Astrocyte (in vitro differentiated cells and primary cell): ENCODE measurements at regions not wholly inside any gene's neighbourhood (a gene's known extent, or its start where the extent isn't known, plus 50 kb on each side); places are given as distances from the start of the nearest gene placed in this dataset.

ENCODE experiments used
- DNase-seq: peaks from one replicate; pipeline ENCODE4 v3.0.0-alpha.2; 2010; ENCODE audit warnings: low read depth
- FAIRE-seq: peaks from 2 replicates; lab custom pipeline; 2011; peaks lifted over from hg19 to GRCh38; lab: Jason Lieb, UNC
- H2AFZ ChIP-seq: 2 replicates; pipeline ENCODE4 v1.6.0; 2012; ENCODE audit warnings: low read depth, low read length, inconsistent platforms
- H3K27ac ChIP-seq: 2 replicates; pipeline ENCODE4 v1.5.1; 2011; ENCODE audit warnings: low read depth, low read length, inconsistent platforms
- H3K27me3 ChIP-seq: 2 replicates; pipeline ENCODE4 v1.6.0; 2011; ENCODE audit warnings: low read length, inconsistent platforms; ENCODE audit not compliant: insufficient read depth
- H3K36me3 ChIP-seq: 2 replicates; pipeline ENCODE4 v1.5.1; 2011; ENCODE audit warnings: low read length, inconsistent platforms; ENCODE audit not compliant: insufficient read depth
- H3K4me1 ChIP-seq: 2 replicates; pipeline ENCODE4 v1.5.1; 2011; ENCODE audit warnings: low read length, inconsistent platforms; ENCODE audit not compliant: insufficient read depth
- H3K4me2 ChIP-seq: 2 replicates; pipeline ENCODE4 v1.6.0; 2012; ENCODE audit warnings: low read length, inconsistent platforms
- H3K4me3 ChIP-seq: 2 replicates; pipeline ENCODE4 v1.5.1; 2011; ENCODE audit warnings: low read depth, mild to moderate bottlenecking, low read length, inconsistent platforms; ENCODE audit not compliant: insufficient read depth
- H3K79me2 ChIP-seq: 2 replicates; pipeline ENCODE4 v1.6.0; 2012; ENCODE audit warnings: mild to moderate bottlenecking, low read length, inconsistent platforms; ENCODE audit not compliant: insufficient read depth
- H3K9ac ChIP-seq: 2 replicates; pipeline ENCODE4 v1.6.0; 2012; ENCODE audit warnings: mild to moderate bottlenecking, low read length, inconsistent platforms
- H3K9me3 ChIP-seq: 2 replicates; pipeline ENCODE4 v1.5.1; 2012; ENCODE audit warnings: low read depth, mild to moderate bottlenecking, low read length, inconsistent platforms; ENCODE audit not compliant: insufficient read depth
- H4K20me1 ChIP-seq: 2 replicates; pipeline ENCODE4 v1.6.0; 2012; ENCODE audit warnings: low read length, inconsistent platforms; ENCODE audit not compliant: insufficient read depth
- H3K27ac Mint-ChIP-seq: one replicate; pipeline ENCODE4 v1.8.0; 2021; ENCODE audit warnings: mild to moderate bottlenecking, mixed read lengths; ENCODE audit not compliant: unreplicated experiment
- H3K27me3 Mint-ChIP-seq: one replicate; pipeline ENCODE4 v1.8.0; 2021; ENCODE audit warnings: low read depth, mixed read lengths; ENCODE audit not compliant: unreplicated experiment
- H3K36me3 Mint-ChIP-seq: one replicate; pipeline ENCODE4 v1.8.0; 2021; ENCODE audit warnings: low read depth, mixed read lengths; ENCODE audit not compliant: unreplicated experiment
- H3K4me1 Mint-ChIP-seq: one replicate; pipeline ENCODE4 v1.8.0; 2021; ENCODE audit warnings: low read depth, mixed read lengths; ENCODE audit not compliant: unreplicated experiment
- H3K4me3 Mint-ChIP-seq: one replicate; pipeline ENCODE4 v1.8.0; 2021; ENCODE audit warnings: mild to moderate bottlenecking, moderate library complexity, mixed read lengths; ENCODE audit not compliant: unreplicated experiment
- H3K9me3 Mint-ChIP-seq: one replicate; pipeline ENCODE4 v1.8.0; 2021; ENCODE audit warnings: mild to moderate bottlenecking, mixed read lengths; ENCODE audit not compliant: unreplicated experiment
- EZH2 ChIP-seq: IDR thresholded peaks from 2 replicates; pipeline ENCODE4 v1.6.1; 2012; ENCODE audit warnings: mild to moderate bottlenecking, low read length, inconsistent platforms; ENCODE audit not compliant: insufficient read depth
- TF ChIP-seq, protein P1 (sequence below): IDR thresholded peaks from 2 replicates; pipeline ENCODE4 v1.5.1; 2011; ENCODE audit warnings: low read depth, mild to moderate bottlenecking, inconsistent platforms, low read length, moderate library complexity; ENCODE audit not compliant: insufficient read depth

DNA sequence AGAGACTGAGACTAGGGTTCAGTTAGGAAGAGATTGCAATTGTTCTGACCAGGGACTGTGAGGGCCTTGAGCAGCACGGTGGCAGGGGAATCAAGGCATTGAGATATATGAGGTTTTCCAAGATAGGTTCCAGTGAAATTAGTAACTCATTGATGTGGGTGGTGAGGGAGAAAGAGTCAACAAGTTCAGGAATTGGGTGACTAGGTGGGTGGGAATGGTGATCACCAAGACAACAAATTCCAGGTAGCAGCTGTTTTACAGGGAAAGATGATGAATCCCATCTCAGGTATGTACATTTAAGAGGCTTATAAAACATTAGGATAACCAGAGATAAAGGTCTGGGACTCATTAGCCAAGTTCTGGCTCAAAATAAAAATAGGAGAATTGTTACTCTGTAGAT is 251.5 kb upstream of the MGAT5 start:
- H3K36me3 Mint-ChIP-seq, result no peaks in the 10 kb centered on the region
- Histone ChIP-seq H3K27me3 (no peaks in the 10 kb centered on the region), H3K9me3 (no peaks in the 10 kb centered on the region), H3K36me3 (no peaks in the 10 kb centered on the region), H3K4me2 (no peak overlapping the region), H3K27ac (no peak overlapping the region), H3K79me2 (no peaks in the 10 kb centered on the region), H2AFZ (no peak overlapping the region), H3K9ac (no peak overlapping the region), H4K20me1 (no peaks in the 10 kb centered on the region), H3K4me1 (no peaks in the 10 kb centered on the region), H3K4me3 (no peak overlapping the region)
- no peak for FAIRE-seq
- H3K9me3 Mint-ChIP-seq, result no peaks in the 10 kb centered on the region
- peaks cover 6% of the 10 kb centered on the region for H3K4me1 Mint-ChIP-seq
- TF ChIP-seq, protein P1, sequence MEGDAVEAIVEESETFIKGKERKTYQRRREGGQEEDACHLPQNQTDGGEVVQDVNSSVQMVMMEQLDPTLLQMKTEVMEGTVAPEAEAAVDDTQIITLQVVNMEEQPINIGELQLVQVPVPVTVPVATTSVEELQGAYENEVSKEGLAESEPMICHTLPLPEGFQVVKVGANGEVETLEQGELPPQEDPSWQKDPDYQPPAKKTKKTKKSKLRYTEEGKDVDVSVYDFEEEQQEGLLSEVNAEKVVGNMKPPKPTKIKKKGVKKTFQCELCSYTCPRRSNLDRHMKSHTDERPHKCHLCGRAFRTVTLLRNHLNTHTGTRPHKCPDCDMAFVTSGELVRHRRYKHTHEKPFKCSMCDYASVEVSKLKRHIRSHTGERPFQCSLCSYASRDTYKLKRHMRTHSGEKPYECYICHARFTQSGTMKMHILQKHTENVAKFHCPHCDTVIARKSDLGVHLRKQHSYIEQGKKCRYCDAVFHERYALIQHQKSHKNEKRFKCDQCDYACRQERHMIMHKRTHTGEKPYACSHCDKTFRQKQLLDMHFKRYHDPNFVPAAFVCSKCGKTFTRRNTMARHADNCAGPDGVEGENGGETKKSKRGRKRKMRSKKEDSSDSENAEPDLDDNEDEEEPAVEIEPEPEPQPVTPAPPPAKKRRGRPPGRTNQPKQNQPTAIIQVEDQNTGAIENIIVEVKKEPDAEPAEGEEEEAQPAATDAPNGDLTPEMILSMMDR, result no peak
- TF ChIP-seq EZH2, result no peak
- H3K27ac Mint-ChIP-seq, result no peak overlapping the region
- peak; percentile 3 for DNase-seq
- no peaks in the 10 kb centered on the region for H3K27me3 Mint-ChIP-seq
- H3K4me3 Mint-ChIP-seq, result no peak overlapping the region

DNA sequence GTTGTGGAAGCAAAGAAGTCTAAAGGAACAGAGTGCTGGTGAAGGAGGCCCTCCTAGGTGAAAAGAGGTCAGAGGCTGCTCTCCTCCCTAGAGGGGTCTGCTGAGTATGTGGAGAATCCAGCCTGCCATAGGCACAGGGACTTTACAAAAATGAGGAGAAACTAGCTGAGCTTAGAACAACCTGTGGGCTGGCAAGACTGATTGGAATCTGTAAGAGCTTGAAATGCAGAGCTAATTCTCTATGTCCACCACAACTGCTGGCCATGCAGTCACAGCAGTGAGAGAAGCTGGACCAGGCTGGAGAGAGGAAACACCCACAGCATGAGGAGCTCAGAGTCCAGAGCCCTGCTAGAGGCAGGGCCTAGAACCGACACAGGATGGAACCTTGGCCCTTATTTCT is 251.0 kb upstream of the MGAT5 start:
- H3K27ac ChIP-seq, result no peak overlapping the region
- no peak for TF ChIP-seq EZH2
- TF ChIP-seq, protein P1, result no peak
- no peaks in the 10 kb centered on the region for H3K9me3 Mint-ChIP-seq

DNA sequence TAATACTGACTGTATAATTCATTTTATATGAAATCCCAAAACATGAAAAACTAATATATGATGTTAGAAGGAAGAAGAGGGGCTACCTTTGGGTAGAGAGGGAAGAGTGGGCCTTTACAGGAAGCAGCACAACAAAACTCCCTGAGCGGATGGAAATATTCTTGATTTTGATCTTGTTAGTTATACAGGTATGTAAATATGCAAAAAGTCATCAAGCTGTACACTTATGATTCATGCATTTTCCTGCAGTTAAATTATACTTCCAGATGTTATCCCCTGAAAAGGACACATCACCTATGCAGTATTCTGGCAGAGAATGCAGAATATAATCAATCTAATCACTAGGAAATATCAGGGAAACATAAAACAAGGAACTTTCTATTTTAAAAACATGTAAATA is 249.4 kb upstream of the MGAT5 start:
- H3K36me3 ChIP-seq, result no peaks in the 10 kb centered on the region
- H3K4me1 ChIP-seq, result no peaks in the 10 kb centered on the region
- Mint-ChIP-seq H3K4me3 (no peak overlapping the region), H3K27me3 (no peaks in the 10 kb centered on the region), H3K4me1 (peaks cover 6% of the 10 kb centered on the region), H3K9me3 (no peaks in the 10 kb centered on the region), H3K27ac (no peak overlapping the region), H3K36me3 (no peaks in the 10 kb centered on the region)
- H3K79me2 ChIP-seq, result no peaks in the 10 kb centered on the region
- no peak for DNase-seq
- no peaks in the 10 kb centered on the region for H3K9me3 ChIP-seq
- H4K20me1 ChIP-seq, result no peaks in the 10 kb centered on the region
- no peak overlapping the region for H3K9ac ChIP-seq
- H3K27ac ChIP-seq, result no peak overlapping the region
- H2AFZ ChIP-seq, result no peak overlapping the region
- no peak overlapping the region for H3K4me3 ChIP-seq
- TF ChIP-seq, protein P1, result no peak
- no peak for TF ChIP-seq EZH2
- H3K27me3 ChIP-seq, result no peaks in the 10 kb centered on the region
- FAIRE-seq, result no peak
- H3K4me2 ChIP-seq, result no peak overlapping the region

More for the DNA sequence above, 251.0 kb upstream of the MGAT5 start:
- Histone ChIP-seq H3K27me3 (no peaks in the 10 kb centered on the region), H3K4me3 (no peak overlapping the region), H3K9ac (no peak overlapping the region), H4K20me1 (no peaks in the 10 kb centered on the region), H3K4me1 (no peaks in the 10 kb centered on the region), H2AFZ (no peak overlapping the region), H3K79me2 (no peaks in the 10 kb centered on the region), H3K9me3 (no peaks in the 10 kb centered on the region), H3K4me2 (no peak overlapping the region), H3K36me3 (no peaks in the 10 kb centered on the region)
- DNase-seq (no peak), FAIRE-seq (no peak)
- no peaks in the 10 kb centered on the region for H3K27me3 Mint-ChIP-seq
- no peaks in the 10 kb centered on the region for H3K36me3 Mint-ChIP-seq
- H3K4me3 Mint-ChIP-seq, result no peak overlapping the region
- peaks cover 6% of the 10 kb centered on the region for H3K4me1 Mint-ChIP-seq
- H3K27ac Mint-ChIP-seq, result no peak overlapping the region
